Kidney glomerular epithelial cell (primary cell): ENCODE measurements at regions not wholly inside any gene's neighbourhood (a gene's known extent, or its start where the extent isn't known, plus 50 kb on each side); places are given as distances from the start of the nearest gene placed in this dataset.
"Not testable (repeated sequence)": the region's sequence is repeated elsewhere in the genome, so short reads cannot be mapped to it uniquely, and the experiment has no call there.

Source experiments
- DNase-seq: peaks from one replicate; lab custom pipeline; 2025; lab: John Stamatoyannopoulos, UW

GRCh38 chr6:68237205-68237604 is 397.9 kb upstream of the ADGRB3 start:
- DNase-seq, result no peak

- no peak for DNase-seq
These were observed 399.7 kb upstream of the ADGRB3 start for GRCh38 chr6:68235326-68235784.

DNA sequence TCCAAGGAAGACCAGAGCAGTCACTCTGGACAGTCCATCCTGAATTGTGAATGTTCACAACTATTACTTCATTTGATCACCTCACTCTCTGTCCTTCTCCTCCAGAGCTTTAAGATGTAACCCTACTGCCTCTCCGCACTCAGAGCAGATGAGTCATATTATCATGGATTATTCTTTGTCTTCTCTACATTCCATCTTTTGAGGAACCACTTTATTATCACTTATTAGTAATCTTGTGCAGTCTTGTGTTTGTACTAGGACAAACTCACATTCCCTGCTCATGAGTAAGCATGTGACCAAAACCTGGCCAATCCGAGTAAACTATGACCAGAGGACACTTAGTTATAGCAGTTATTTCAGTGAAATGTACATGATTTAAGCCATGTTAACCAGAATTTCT is 401.5 kb upstream of the ADGRB3 start:
- DNase-seq, result peak; percentile 46

DNA sequence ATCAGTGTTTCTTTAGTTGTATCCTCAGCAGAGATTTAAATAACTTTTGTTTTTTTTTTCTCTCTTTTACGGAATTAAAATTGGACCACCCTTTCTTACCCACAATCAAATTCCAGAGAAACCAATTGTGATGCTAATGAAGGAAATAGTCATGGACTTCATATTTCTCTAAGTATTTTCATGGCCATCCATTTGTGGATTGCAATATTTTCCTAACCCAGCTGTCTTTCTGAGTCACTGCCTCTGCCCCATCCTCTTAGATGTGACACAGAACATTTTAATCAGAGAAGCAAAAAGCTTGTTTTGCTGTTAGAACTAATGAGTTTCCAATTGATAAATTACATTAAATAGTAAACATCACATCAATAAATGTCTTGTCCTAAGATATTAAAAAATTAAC is 405.5 kb upstream of the ADGRB3 start:
- no peak for DNase-seq

DNA sequence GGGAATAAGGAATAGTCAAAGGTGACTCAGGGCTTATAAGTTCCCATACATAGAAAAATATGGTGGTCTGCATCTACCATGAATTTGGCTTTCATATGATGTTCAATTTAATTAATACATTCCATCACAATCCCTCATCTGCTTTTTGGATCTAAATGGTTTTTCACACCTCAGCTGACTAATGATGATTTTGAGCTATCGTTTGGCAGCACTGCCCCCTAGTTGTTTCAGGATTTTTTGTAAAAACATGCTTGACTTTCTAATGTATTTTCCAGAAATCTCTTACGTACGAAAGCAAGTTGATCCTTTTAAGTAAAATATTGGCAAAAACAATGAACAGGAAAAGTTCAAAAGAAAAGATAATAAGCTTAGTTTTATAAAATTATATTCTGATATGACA is 408.6 kb upstream of the ADGRB3 start:
- DNase-seq, result no peak

DNA sequence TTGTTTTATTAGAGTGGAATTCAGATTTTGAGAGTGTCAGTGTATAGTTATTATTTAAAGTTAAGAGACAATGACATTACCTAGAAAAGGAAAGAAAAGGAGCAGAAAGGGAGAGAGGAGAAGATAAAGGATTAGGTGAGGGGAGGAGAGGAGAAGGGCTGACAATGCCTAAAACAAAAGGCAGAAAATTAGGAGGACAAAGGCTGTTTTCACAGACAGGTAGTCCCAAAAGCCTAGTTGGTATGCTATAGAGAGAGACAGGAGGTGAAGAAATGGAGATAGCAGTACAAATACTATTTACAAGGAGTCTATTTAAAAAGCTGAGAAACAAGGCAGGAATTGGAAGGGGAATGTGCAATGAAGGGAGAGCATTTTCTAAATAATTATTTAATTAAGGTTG is 409.4 kb upstream of the ADGRB3 start:
- DNase-seq, result no peak

GRCh38 chr6:68211242-68211795 is 423.8 kb upstream of the ADGRB3 start:
- DNase-seq, result no peak

DNA sequence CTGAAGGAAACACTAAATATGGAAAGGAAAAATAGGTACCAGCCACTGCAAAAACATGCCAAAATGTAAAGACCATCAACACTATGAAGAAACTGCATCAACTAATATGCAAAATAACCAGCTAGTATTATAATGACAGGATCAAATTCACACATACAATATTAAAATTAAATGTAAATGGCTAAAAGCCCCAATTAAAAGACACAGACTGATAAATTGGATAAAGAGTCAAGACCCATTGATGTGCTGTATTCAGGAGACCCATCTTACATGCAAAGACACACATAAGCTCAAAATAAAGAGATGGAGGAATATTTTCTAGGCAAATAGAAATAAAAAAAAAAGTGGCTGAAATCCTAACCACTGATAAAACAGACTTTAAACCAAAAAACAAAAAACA is 427.5 kb upstream of the ADGRB3 start:
- DNase-seq, result not testable (repeated sequence)

DNA sequence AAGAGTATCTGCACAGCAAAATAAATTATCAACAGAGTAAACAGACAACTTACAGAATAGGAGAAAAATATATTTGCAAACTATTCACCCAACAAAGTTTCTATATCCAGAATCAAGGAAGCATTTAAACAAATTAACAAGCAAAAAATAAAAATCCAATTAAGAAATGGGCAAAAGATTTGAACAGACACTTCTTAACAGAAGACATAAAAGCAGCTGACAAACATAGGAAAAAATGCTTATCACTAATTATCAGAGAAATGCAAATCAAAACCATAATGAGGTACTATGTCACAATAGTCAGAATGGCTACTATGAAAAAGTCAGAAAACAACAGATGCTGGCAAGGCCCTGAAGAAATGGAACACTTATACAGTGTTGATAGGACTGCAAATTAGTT is 434.2 kb upstream of the ADGRB3 start:
- no peak for DNase-seq

- DNase-seq, result no peak
These were observed 437.7 kb upstream of the ADGRB3 start for GRCh38 chr6:68197356-68197755.

GRCh38 chr6:68196645-68197044 is 438.4 kb upstream of the ADGRB3 start:
- DNase-seq, result no peak

DNA sequence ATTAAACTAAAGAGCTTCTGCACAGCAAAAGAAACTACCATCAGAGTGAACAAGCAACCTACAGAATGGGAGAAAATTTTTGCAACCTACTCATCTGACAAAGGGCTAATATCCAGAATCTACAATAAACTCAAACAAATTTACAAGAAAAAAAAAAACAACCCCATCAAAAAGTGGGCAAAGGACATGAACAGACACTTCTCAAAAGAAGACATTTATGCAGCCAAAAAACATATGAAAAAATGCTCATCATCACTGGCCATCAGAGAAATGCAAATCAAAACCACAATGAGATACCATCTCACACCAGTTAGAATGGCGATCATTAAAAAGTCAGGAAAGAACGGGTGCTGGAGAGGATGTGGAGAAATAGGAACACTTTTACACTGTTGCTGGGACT is 439.3 kb upstream of the ADGRB3 start:
- DNase-seq, result not testable (repeated sequence)

DNA sequence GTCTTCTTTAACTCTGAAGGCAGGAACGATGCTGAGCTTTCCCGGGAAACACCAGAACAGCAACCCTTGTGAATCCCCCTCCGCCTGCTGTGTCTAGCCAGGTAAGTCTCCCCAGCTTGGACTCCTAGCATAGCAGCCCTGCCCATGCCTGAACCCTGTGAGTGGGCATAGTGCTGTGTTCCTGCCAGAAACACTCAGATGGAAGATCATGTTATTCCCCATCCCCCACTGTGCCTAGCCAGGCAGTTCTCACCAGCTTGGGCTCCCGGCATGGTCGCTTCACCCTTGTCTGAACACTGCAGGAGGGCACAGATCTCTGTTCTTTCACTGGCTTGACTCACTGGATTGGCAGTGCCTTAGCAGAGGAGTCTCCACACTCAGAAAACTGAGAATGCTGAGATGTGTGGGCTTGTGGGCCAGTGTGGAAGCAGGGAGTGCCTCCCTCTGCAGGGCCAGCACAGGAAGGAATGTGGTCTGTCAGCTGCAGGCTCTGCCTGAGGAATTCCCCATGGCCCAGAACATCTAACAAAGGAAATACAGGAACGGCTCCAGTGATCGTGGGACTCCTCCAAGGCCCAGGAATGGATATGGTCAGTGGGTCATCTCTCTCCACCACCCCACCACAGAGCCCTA is 440.1 kb upstream of the ADGRB3 start:
- DNase-seq, result no peak

DNA sequence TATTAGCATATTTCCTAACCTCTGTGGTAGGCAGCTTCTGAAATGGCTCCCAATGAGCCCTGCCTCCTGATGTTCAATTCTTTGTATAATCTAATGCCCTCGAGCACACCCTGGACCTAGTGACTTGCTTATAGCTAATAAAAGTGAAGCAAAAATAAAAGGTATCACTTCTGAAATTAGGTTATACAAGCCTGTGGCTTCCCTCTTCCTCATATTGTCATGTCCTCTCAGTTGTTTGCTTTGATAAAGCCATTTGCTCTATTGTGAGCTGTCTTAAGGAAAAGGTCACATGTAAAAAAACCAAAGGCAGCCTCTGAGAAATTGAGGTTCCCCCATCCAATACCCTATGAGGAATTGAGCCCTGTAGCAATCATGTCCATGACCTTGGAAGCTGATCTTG is 442.1 kb upstream of the ADGRB3 start:
- no peak for DNase-seq

DNA sequence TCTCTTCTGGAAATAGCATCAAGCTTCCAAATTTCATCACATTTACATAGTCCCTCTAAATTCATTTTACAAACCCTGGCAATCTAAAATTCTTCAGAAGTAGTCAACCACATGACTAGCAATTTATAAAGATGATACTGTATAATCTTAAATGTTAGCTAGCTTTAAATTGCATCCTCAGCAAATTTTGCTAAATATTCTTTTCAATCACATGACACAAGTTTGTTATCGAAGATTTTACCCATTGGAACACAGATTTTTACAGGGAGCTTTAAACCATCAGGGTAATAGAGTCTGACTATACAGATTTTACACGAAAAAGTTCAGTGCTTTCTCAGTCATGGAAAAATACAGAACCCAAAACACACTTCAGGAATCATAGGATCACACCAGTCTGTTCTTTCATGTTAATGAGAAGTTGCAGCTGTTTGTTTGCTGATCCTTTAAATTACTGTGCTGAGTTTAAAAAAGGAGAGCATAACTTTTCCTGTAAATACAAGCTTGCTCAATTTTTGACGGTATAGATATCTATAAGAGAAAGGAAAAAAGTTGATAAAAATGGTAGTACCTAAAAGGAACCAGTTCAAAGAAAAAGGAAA is 445.8 kb upstream of the ADGRB3 start:
- DNase-seq, result no peak

DNA sequence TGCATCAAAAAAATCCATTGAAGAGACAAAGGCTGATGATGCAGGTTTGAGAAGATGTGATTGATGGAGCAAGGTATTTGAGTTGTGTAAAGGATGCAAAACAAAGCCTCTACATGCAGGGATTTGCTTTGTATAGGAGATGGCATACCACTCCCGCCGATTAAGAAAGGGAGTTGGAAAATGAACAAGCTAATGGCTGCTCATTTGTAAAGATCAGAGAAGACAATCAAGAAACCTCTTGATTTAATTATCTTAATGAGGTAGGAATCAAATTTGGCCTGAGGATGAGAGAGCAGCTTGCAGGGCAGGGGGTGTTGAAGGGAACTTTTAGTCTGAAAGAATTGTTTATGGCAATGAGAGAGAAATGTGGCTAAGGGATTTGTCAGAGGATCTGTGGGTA is 448.2 kb upstream of the ADGRB3 start:
- no peak for DNase-seq

DNA sequence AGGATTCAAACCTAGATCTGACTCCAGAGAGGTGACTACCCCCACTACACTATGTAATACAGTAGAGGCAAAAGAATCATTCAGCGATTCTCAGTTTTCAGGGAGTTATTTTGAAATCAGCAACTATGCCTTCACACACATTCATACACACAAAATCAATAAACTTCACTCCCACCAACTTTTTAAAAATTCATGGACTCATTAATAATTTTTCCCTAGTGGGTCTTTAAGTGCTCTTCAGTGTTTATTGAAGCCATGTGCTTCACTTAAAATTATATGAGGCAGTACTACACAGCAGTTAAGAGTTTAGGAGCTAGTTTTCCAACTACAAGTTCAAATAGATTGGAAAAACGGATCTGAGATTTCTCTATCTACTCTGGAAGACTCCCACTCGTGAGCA is 452.7 kb upstream of the ADGRB3 start:
- no peak for DNase-seq

GRCh38 chr6:68181027-68181426 is 454.1 kb upstream of the ADGRB3 start:
- DNase-seq, result not testable (repeated sequence)

DNA sequence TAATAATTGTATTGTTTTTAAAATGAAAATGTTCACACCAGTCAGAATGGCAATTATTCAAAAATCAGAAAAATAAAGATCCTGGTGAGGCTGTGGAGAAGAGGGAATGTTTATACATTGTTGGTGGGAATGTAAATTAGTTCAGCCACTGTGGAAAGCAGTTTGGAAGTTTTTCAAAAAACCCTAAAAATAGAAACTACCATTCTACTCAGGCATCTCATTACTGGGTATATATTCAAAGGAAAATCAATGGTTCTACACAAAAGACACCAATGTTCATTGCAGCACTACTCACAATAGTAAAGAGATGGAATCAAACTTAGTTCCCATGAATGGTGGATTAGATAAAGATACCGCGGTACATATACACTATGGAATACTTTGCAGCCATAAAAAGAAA is 461.5 kb upstream of the ADGRB3 start:
- no peak for DNase-seq

DNA sequence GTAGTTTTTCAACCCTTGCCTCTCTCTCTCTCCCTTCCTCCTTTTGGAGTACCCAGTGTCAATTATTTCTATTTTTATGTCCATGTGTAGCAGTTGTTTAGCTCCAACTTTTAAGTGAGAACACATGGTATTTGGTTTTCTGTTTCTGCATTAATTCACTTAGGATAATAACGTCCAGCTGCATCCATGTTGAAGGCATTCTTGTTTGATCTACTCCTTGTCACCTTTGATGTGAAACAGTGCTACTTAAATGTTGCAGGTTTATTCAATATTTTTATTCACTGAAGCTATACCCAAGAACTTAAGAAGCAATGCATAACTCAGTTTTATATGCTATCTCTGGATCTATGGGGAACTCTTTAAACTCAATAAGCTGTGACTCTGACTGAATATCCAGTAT is 465.2 kb upstream of the ADGRB3 start:
- no peak for DNase-seq

DNA sequence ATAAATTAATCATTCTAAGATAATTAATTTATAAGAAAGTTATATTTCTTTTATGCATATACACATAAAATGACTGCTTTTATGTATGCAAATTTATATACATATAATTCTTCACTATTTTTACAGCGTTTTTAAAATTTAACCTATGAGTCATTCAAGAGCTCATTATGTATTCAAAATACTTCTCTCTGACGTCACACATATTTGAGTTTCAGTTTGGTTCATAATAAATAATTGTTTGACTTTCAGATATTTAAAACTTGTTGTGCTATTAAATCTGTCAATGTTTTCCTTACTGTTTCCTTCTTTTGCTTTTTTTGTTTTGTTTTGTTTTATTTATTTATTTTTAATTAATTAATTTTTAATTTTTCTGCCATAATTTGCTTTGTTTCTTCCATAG is 467.5 kb upstream of the ADGRB3 start:
- no peak for DNase-seq

DNA sequence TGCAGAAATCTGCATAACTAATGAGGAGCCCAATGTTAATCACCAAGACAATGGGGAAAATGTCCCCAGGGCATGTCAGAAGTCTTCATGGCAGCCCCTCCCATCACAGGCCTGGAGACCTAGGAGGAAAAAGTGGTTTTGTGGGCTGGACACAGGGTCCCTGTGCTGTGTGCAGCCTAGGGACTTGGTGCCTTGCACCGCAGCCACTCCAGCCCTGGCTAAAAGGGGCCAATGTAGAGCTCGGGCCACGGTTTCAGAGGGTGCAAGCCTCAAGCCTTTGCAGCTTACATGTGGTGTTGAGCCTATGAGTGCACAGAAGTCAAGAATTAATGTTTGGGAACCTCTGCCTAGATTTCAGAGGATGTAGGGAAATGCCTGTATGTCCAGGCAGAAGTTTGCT is 474.3 kb upstream of the ADGRB3 start:
- not testable (repeated sequence) for DNase-seq

DNA sequence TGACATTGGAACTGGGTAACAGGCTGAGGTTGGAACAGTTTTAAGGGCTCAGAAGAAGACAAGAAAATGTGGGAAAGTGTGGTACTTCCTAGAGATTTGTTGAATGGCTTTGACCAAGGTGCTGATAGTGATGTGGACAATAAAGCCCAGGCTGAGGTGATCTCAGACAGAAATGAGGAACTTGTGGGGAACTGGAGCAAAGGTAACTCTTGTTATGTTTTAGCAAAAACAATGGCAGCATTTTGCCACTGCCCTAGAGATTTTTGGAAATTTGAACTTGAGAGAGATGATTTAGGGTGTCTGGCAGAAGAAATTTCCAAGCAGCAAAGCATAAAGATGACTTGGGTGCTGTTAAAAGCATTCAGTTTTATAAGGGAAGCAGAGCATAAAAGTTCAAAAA is 474.7 kb upstream of the ADGRB3 start:
- no peak for DNase-seq

DNA sequence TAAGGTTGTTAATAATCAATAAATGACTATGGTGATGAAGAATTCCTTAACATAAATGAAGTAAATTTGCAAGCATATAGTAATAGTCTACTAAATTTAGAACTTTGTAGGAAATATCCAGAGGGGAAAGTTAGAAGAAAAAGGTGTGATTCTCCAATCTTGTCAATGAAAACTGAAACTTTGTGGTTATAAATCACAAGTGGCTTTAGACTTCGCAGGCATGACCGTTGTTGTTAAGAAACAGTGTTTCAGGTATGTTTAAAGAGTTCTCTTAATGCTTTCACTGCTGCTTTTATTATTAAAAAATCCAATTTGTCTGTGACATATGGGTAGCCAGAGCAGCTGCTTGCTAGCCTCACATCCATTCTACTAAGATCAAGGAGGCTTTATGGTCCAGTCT is 475.6 kb upstream of the ADGRB3 start:
- DNase-seq, result no peak
